ENCODE measurements at regions not wholly inside any gene's neighbourhood (a gene's known extent, or its start where the extent isn't known, plus 50 kb on each side); places are given as distances from the start of the nearest gene placed in this dataset.

- Mint-ChIP-seq H3K4me3 (no peak overlapping the region), H3K27ac (no peak overlapping the region), H3K4me1 (no peaks in the 10 kb centered on the region), H3K36me3 (no peaks in the 10 kb centered on the region), H3K9me3 (peaks cover 9 to 17% of the 10 kb centered on the region in 2 donors), H3K27me3 (ENCODE audit: low read depth in 2 of 2) (no peaks in the 10 kb centered on the region)
- 90% methylated on average over 1 of the region's 1 CpG for WGBS (ENCODE audit: insufficient coverage)
- ATAC-seq (no peak), DNase-seq (no peak)
- Histone ChIP-seq H3K9me3 (ENCODE audit: control insufficient read depth, insufficient read depth, low read length) (no peaks in the 10 kb centered on the region), H3K4me3 (ENCODE audit: low read length) (no peak overlapping the region), H3K36me3 (ENCODE audit: control insufficient read depth, insufficient read depth, low read length) (no peaks in the 10 kb centered on the region), H3K27ac (ENCODE audit: low read length) (no peak overlapping the region), H3K27me3 (ENCODE audit: control insufficient read depth, insufficient read depth, low read length) (no peaks in the 10 kb centered on the region), H3K4me1 (ENCODE audit: control insufficient read depth, insufficient read depth, low read length) (no peaks in the 10 kb centered on the region)
- TF ChIP-seq CTCF (IDR thresholded peaks at IDR 0.05) = no peak
- intact Hi-C loops (cut with micrococcal nuclease) = no loop called here
These were observed 859.1 kb downstream of the DIAPH3 start for GRCh38 chr13:59304596-59304995.

GRCh38 chr13:59305896-59306295 is 857.8 kb downstream of the DIAPH3 start:
- Histone ChIP-seq H3K36me3 (ENCODE audit: control insufficient read depth, insufficient read depth, low read length) (no peaks in the 10 kb centered on the region), H3K27ac (ENCODE audit: low read length) (no peak overlapping the region), H3K4me3 (ENCODE audit: low read length) (no peak overlapping the region), H3K4me1 (ENCODE audit: control insufficient read depth, insufficient read depth, low read length) (no peaks in the 10 kb centered on the region), H3K9me3 (ENCODE audit: control insufficient read depth, insufficient read depth, low read length) (no peaks in the 10 kb centered on the region), H3K27me3 (ENCODE audit: control insufficient read depth, insufficient read depth, low read length) (no peaks in the 10 kb centered on the region)
- 98% methylated on average over 3 of the region's 4 CpGs for WGBS (ENCODE audit: insufficient coverage)
- intact Hi-C loops (cut with micrococcal nuclease) = no loop called here
- ATAC-seq (no peak), DNase-seq (no peak)
- Mint-ChIP-seq H3K27me3 (ENCODE audit: low read depth in 2 of 2) (no peaks in the 10 kb centered on the region), H3K4me3 (no peak overlapping the region), H3K27ac (no peak overlapping the region), H3K36me3 (no peaks in the 10 kb centered on the region), H3K9me3 (peaks cover 9 to 11% of the 10 kb centered on the region in 2 donors), H3K4me1 (no peaks in the 10 kb centered on the region)
- no peak for TF ChIP-seq CTCF (IDR thresholded peaks at IDR 0.05)

- 84% methylated on average over 3 of the region's 3 CpGs for WGBS (ENCODE audit: insufficient coverage)
- TF ChIP-seq CTCF (IDR thresholded peaks at IDR 0.05) = no peak
- Mint-ChIP-seq H3K4me1 (no peaks in the 10 kb centered on the region), H3K9me3 (peaks cover 8 to 10% of the 10 kb centered on the region in 2 donors), H3K27ac (no peak overlapping the region), H3K4me3 (no peak overlapping the region), H3K27me3 (ENCODE audit: low read depth in 2 of 2) (no peaks in the 10 kb centered on the region), H3K36me3 (no peaks in the 10 kb centered on the region)
- ATAC-seq (no peak), DNase-seq (no peak)
- Histone ChIP-seq H3K27me3 (ENCODE audit: control insufficient read depth, insufficient read depth, low read length) (no peaks in the 10 kb centered on the region), H3K27ac (ENCODE audit: low read length) (no peak overlapping the region), H3K4me1 (ENCODE audit: control insufficient read depth, insufficient read depth, low read length) (no peaks in the 10 kb centered on the region), H3K9me3 (ENCODE audit: control insufficient read depth, insufficient read depth, low read length) (no peaks in the 10 kb centered on the region), H3K4me3 (ENCODE audit: low read length) (no peak overlapping the region), H3K36me3 (ENCODE audit: control insufficient read depth, insufficient read depth, low read length) (no peaks in the 10 kb centered on the region)
- intact Hi-C loops (cut with micrococcal nuclease) = no loop called here
These were observed 851.0 kb downstream of the DIAPH3 start for GRCh38 chr13:59312776-59313175.

- 52% methylated on average over 4 of the region's 4 CpGs for WGBS (ENCODE audit: insufficient coverage)
- Histone ChIP-seq H3K27me3 (ENCODE audit: control insufficient read depth, insufficient read depth, low read length) (no peaks in the 10 kb centered on the region), H3K27ac (ENCODE audit: low read length) (no peak overlapping the region), H3K4me3 (ENCODE audit: low read length) (no peak overlapping the region), H3K9me3 (ENCODE audit: control insufficient read depth, insufficient read depth, low read length) (no peaks in the 10 kb centered on the region), H3K36me3 (ENCODE audit: control insufficient read depth, insufficient read depth, low read length) (no peaks in the 10 kb centered on the region), H3K4me1 (ENCODE audit: control insufficient read depth, insufficient read depth, low read length) (no peaks in the 10 kb centered on the region)
- ATAC-seq = no peak
- H3K36me3 Mint-ChIP-seq = no peaks in the 10 kb centered on the region
- H3K4me1 Mint-ChIP-seq = no peaks in the 10 kb centered on the region
- DNase-seq = peak; percentile 16 to 46
- intact Hi-C loops (cut with micrococcal nuclease) = loop anchor here (2.0 kb wide), 1 partner anchor 70 kb away; no protein-coding TSS in a partner anchor
- H3K27me3 Mint-ChIP-seq (ENCODE audit: low read depth in 2 of 2) = no peaks in the 10 kb centered on the region
- TF ChIP-seq CTCF (IDR thresholded peaks at IDR 0.05) = peak; percentile 42
- H3K9me3 Mint-ChIP-seq = peaks cover 3 to 5% of the 10 kb centered on the region in 2 donors
- H3K27ac Mint-ChIP-seq = no peak overlapping the region
- no peak overlapping the region for H3K4me3 Mint-ChIP-seq
These were observed 845.3 kb downstream of the DIAPH3 start for GRCh38 chr13:59318320-59318930.
